ENCODE measurements at regions not wholly inside any gene's neighbourhood (a gene's known extent, or its start where the extent isn't known, plus 50 kb on each side); places are given as distances from the start of the nearest gene placed in this dataset.

GRCh38 chr7:41872966-41873365 is 170.1 kb upstream of the INHBA start:
- Histone ChIP-seq H3K4me3 (no peak overlapping the region), H3K9me3 (no peaks in the 10 kb centered on the region), H3K36me3 (no peaks in the 10 kb centered on the region), H3K27me3 (no peaks in the 10 kb centered on the region), H3K4me1 (no peaks in the 10 kb centered on the region), H3K27ac (no peak overlapping the region)
- TF ChIP-seq, protein P1, sequence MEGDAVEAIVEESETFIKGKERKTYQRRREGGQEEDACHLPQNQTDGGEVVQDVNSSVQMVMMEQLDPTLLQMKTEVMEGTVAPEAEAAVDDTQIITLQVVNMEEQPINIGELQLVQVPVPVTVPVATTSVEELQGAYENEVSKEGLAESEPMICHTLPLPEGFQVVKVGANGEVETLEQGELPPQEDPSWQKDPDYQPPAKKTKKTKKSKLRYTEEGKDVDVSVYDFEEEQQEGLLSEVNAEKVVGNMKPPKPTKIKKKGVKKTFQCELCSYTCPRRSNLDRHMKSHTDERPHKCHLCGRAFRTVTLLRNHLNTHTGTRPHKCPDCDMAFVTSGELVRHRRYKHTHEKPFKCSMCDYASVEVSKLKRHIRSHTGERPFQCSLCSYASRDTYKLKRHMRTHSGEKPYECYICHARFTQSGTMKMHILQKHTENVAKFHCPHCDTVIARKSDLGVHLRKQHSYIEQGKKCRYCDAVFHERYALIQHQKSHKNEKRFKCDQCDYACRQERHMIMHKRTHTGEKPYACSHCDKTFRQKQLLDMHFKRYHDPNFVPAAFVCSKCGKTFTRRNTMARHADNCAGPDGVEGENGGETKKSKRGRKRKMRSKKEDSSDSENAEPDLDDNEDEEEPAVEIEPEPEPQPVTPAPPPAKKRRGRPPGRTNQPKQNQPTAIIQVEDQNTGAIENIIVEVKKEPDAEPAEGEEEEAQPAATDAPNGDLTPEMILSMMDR (IDR thresholded peaks at IDR 0.05) = no peak
- TF ChIP-seq POLR2A (IDR thresholded peaks at IDR 0.05) = no peak
- DNase-seq = no peak

GRCh38 chr7:41870461-41871138 is 167.7 kb upstream of the INHBA start:
- TF ChIP-seq POLR2A (IDR thresholded peaks at IDR 0.05) = no peak
- TF ChIP-seq, protein P1 (IDR thresholded peaks at IDR 0.05) = no peak
- H3K9me3 ChIP-seq = no peaks in the 10 kb centered on the region
- no peaks in the 10 kb centered on the region for H3K4me1 ChIP-seq
- H3K36me3 ChIP-seq = no peaks in the 10 kb centered on the region
- no peak overlapping the region for H3K4me3 ChIP-seq
- DNase-seq = no peak
- no peak overlapping the region for H3K27ac ChIP-seq
- H3K27me3 ChIP-seq = no peaks in the 10 kb centered on the region

DNA sequence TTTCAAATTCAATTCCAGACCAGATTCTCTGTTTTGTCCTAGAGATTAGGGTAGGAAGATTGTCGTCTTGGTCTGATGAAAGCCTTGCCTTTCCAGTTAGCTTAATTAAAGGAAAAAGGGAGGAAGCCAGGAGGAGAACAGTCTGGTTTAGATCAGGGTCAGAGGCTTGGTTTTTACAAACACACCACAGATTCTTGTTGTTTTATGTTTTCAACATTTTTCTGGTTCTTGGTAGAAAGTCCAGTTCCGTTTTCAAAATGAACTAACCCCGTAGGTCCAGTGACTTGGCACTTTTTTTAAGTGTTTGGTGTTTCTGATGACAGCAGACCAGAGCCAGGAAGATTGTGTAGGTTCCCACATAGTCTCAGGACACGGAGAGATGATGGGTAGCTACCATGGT is 167.1 kb upstream of the INHBA start:
- Histone ChIP-seq H3K4me1 (no peaks in the 10 kb centered on the region), H3K9me3 (no peaks in the 10 kb centered on the region), H3K27me3 (no peaks in the 10 kb centered on the region), H3K27ac (no peak overlapping the region), H3K36me3 (no peaks in the 10 kb centered on the region), H3K4me3 (no peak overlapping the region)
- TF ChIP-seq POLR2A (IDR thresholded peaks at IDR 0.05) = no peak
- TF ChIP-seq, protein P1 (IDR thresholded peaks at IDR 0.05) = no peak
- no peak for DNase-seq

GRCh38 chr7:41869596-41869995 is 166.7 kb upstream of the INHBA start:
- no peak for DNase-seq
- H3K4me1 ChIP-seq = no peaks in the 10 kb centered on the region
- no peak overlapping the region for H3K4me3 ChIP-seq
- H3K27ac ChIP-seq = no peak overlapping the region
- H3K9me3 ChIP-seq = no peaks in the 10 kb centered on the region
- H3K36me3 ChIP-seq = no peaks in the 10 kb centered on the region
- no peaks in the 10 kb centered on the region for H3K27me3 ChIP-seq
- TF ChIP-seq, protein P1 (IDR thresholded peaks at IDR 0.05) = no peak
- TF ChIP-seq POLR2A (IDR thresholded peaks at IDR 0.05) = no peak

DNA sequence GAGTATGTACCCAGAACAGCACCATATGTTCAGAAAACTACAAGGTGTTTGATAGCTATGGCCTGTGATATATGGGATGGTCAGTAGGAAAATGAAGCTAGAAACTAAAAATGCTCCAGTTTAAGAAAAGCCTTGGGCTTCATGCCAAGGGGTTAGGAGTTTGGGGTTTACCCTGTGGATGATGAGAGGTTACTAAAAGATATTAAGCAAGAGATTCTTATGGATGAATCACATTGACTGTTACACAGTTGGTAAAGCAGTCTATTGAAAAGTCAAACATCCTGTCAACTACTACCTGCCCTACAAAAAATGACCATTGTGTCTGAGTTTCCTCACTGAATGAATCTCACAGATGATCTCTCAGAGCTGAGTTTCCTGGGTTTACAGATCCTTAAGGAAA is 166.2 kb upstream of the INHBA start:
- no peaks in the 10 kb centered on the region for H3K27me3 ChIP-seq
- H3K36me3 ChIP-seq = no peaks in the 10 kb centered on the region
- TF ChIP-seq, protein P1 (IDR thresholded peaks at IDR 0.05) = no peak
- no peak for TF ChIP-seq POLR2A (IDR thresholded peaks at IDR 0.05)
- H3K27ac ChIP-seq = no peak overlapping the region
- H3K4me3 ChIP-seq = no peak overlapping the region
- no peaks in the 10 kb centered on the region for H3K4me1 ChIP-seq
- peaks cover 0 to 1% (median 0%) of the 10 kb centered on the region in 4 donors for H3K9me3 ChIP-seq
- no peak for DNase-seq

All from Peyer's patch (tissue), 4 donors.